Fibroblast of mammary gland (primary cell): ENCODE measurements at regions not wholly inside any gene's neighbourhood (a gene's known extent, or its start where the extent isn't known, plus 50 kb on each side); places are given as distances from the start of the nearest gene placed in this dataset.

Experiments
- DNase-seq: peaks from one replicate; pipeline ENCODE4 v3.0.0-alpha.2; 2010; ENCODE audit warnings: low read depth
- H3K4me3 ChIP-seq: 2 replicates; pipeline ENCODE4 v1.5.1; 2011; ENCODE audit warnings: low read depth, mild to moderate bottlenecking, low read length, moderate library complexity; ENCODE audit not compliant: control insufficient read depth
- CTCF ChIP-seq: conservative IDR thresholded peaks from 2 replicates; pipeline ENCODE4 v1.5.1; 2011; ENCODE audit warnings: low read depth, low read length, inconsistent platforms; ENCODE audit not compliant: control insufficient read depth, insufficient read depth

GRCh38 chr13:84129966-84130365 lies 247.7 kb upstream of the SLITRK1 start:
- DNase-seq, result no peak
- no peak overlapping the region for H3K4me3 ChIP-seq
- TF ChIP-seq CTCF, result no peak

- TF ChIP-seq CTCF, result no peak
- no peak overlapping the region for H3K4me3 ChIP-seq
- DNase-seq, result no peak
Observed at GRCh38 chr13:84127597-84128128, 245.4 kb upstream of the SLITRK1 start.

DNA sequence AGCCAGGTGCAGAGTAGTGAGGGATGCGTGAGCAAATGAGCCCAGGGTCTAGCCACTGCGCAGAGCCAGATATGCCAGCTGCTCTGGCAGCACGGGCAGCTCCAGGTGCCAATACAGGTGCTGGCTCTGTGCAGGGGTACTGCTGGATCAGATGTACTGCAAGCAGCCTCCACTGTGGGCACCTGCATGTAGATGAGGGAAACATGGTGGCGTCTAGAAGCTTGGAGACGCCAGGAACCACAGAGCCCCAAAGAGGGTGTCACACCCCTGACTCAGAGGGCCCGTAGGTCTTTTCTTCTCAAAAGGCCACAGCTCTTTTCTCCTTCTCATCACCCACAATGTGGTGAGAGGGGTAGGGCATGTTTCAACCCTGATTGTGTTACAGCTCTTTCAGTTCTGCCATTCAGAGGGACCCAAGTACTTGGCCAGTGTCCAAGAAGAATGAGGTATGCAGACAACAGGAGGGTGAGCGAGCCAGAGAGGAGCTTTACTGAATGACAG lies 244.4 kb upstream of the SLITRK1 start:
- no peak for DNase-seq

GRCh38 chr13:84121456-84121855 lies 239.2 kb upstream of the SLITRK1 start:
- no peak for DNase-seq
- H3K4me3 ChIP-seq, result no peak overlapping the region
- no peak for TF ChIP-seq CTCF

More for the DNA sequence above, 244.4 kb upstream of the SLITRK1 start:
- no peak overlapping the region for H3K4me3 ChIP-seq
- TF ChIP-seq CTCF, result no peak

DNA sequence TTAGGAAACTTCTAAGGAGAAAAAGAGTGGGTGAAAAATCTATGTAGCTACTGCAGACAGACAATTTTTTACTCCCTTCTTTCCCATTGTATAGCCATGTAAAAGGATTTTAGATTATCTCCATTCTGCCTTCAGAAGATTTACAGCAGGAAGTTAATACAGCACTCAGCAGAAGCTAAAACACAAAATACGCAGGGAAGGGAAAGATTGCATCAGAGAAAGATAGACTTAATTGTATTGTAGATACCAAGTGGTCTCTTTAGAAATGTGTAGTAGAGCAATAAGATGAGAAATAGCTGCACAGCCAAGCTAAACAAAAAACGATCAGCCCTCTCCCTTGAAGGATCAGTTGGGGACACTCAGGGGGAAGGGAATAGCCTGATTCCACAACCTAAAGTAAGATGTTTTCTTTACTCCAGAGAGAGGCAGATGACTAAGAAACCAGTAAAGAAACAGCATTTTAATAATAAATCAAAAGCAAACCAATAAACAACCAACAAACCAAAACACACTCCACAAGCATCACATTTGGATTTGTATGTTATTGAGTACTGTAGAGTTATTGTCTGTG lies 236.7 kb upstream of the SLITRK1 start:
- DNase-seq, result no peak
- H3K4me3 ChIP-seq, result no peak overlapping the region
- TF ChIP-seq CTCF, result no peak

DNA sequence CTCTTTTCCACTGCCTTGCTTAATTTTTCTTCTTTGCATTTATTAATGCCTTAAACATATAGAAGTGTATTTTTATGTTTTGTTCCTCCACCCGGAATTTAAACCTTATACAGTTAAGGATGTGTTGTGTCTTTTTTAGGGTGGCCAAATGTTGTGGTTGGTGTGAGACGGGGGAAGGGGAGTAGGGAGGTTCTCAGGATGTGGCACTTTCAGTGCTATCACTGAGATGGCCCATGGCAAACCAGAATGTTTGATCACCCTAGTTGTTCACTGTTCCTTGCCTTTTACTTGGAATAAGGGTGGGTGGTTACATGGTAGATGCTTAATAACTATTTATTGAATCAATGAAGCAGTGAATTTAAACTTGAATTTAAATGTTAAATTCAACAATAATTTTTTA lies 216.0 kb upstream of the SLITRK1 start:
- no peak for DNase-seq
- H3K4me3 ChIP-seq, result no peak overlapping the region
- TF ChIP-seq CTCF, result no peak

DNA sequence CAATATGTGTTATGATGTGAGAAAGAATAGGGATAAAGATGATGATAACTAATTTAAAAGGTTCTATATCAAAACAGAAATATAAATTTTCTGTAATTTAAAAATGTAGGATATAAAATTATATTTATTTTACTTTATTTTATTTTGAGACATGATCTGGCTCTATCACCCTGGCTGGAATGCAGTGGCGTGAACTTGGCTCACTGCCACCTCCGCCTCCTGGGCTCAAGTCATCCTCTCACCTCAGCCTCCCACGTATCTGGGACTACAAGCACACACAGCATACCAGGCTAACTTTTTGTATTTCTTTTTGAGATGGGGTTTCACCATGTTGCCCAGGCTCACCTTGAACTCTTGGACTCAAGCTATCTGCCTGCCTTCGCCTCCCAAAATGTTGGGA lies 214.9 kb upstream of the SLITRK1 start:
- no peak for TF ChIP-seq CTCF
- H3K4me3 ChIP-seq, result no peak overlapping the region
- no peak for DNase-seq
